GM23338 (cell line): ENCODE measurements at regions not wholly inside any gene's neighbourhood (a gene's known extent, or its start where the extent isn't known, plus 50 kb on each side); places are given as distances from the start of the nearest gene placed in this dataset.

Source experiments
- CTCF ChIP-seq, 2 experiments: fragments of 200-600 bp in 1 of 2; sonication (generic) in 1 of 2; conservative IDR thresholded peaks; 2 replicates each; pipeline versions ENCODE4 v1.5.1 to v1.6.1; 2016 to 2017; ENCODE audit warnings: antibody characterized with exemption in 2 of 2, low read depth in 2 of 2, mild to moderate bottlenecking in 2 of 2, moderate library complexity in 1 of 2
- ETS1 ChIP-seq: IDR thresholded peaks from 2 replicates; pipeline ENCODE4 v1.6.1; 2016; ENCODE audit warnings: antibody characterized with exemption
- EZH2 ChIP-seq: fragments of 200-600 bp; sonication (generic); IDR thresholded peaks from one replicate; pipeline ENCODE4 v1.8.0; 2017; ENCODE audit warnings: antibody characterized with exemption, mild to moderate bottlenecking, low read depth; ENCODE audit not compliant: unreplicated experiment

- TF ChIP-seq ETS1 (no peak), CTCF (conservative IDR thresholded peaks at IDR 0.05; ENCODE audit: low read depth in 2 of 2) (no peak), EZH2 (no peak)
Observed at GRCh38 chr7:25772802-25773201, 379.2 kb upstream of the NFE2L3 start.
